ENCODE measurements at regions not wholly inside any gene's neighbourhood (a gene's known extent, or its start where the extent isn't known, plus 50 kb on each side); places are given as distances from the start of the nearest gene placed in this dataset.

DNA sequence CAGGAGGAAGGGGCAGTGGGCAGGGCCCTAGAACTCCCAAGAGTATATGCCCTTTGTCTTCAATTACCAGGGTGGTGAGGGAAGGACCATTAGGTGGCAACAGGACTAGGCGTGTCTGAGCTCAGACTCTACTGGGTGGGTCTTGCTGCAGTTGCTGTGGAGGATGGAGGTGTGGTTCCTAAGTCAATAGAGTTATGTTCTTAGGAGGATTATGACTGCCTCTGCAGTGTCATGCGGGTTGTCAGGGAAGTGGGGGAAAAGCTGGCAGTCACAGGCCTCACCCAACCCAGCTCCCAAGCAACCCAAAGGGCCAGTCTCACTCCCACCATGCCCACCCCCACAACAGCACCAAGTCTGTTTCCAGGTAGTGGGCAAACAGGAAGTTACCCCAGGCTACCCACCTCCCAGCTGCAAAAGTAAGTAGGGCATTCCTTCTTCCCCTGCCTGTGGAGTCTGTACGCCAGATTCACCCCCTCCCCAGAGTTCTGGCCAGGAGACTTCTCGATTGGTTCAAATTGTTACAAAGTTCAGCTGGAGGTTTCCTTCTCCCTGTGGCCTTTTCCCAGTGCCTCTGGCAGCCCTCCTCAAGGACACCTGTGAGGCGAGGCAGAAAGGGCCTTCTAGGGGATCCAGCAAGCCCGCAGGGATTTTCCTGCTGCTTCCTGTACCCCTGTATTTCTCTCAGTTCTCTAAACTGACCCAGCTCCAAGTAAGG, 145.3 kb downstream of the HINT1 start:
- H3K9me3 ChIP-seq: no peaks in the 10 kb centered on the region
- no peak for DNase-seq (ENCODE audit: low spot score in 2 of 2)
- no peaks in the 10 kb centered on the region for H3K36me3 ChIP-seq
- H3K27me3 ChIP-seq: no peaks in the 10 kb centered on the region
- intact Hi-C loops (cut with DNase I): no loop called here
- H3K4me1 ChIP-seq: no peaks in the 10 kb centered on the region
- H3K4me3 ChIP-seq: no peak overlapping the region
- TF ChIP-seq, protein P1, sequence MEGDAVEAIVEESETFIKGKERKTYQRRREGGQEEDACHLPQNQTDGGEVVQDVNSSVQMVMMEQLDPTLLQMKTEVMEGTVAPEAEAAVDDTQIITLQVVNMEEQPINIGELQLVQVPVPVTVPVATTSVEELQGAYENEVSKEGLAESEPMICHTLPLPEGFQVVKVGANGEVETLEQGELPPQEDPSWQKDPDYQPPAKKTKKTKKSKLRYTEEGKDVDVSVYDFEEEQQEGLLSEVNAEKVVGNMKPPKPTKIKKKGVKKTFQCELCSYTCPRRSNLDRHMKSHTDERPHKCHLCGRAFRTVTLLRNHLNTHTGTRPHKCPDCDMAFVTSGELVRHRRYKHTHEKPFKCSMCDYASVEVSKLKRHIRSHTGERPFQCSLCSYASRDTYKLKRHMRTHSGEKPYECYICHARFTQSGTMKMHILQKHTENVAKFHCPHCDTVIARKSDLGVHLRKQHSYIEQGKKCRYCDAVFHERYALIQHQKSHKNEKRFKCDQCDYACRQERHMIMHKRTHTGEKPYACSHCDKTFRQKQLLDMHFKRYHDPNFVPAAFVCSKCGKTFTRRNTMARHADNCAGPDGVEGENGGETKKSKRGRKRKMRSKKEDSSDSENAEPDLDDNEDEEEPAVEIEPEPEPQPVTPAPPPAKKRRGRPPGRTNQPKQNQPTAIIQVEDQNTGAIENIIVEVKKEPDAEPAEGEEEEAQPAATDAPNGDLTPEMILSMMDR (IDR thresholded peaks at IDR 0.05): no peak
- no peak overlapping the region for H3K27ac ChIP-seq

DNA sequence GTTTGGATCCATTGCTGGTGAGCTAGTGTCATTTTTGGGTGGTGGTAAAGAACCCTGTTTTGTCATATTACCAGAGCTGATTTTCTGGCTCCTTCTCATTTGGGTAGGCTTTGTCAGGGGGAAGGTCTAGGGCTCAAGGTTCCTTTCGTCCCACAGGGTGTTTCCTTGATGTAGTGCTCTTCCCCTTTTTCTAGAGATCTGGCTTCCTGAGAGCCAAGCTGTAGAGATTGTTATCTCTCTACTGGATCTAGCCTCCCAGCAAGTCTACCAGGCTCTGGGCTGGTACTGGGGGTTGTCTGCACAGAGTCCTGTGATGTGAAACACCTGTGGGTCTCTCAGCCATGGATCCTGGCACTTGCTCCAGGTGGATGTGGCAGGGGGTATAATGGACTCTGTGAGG, 145.9 kb downstream of the HINT1 start:
- Histone ChIP-seq H3K4me1 (no peaks in the 10 kb centered on the region), H3K36me3 (no peaks in the 10 kb centered on the region), H3K27ac (no peak overlapping the region), H3K9me3 (no peaks in the 10 kb centered on the region), H3K27me3 (no peaks in the 10 kb centered on the region), H3K4me3 (no peak overlapping the region)
- intact Hi-C loops (cut with DNase I): no loop called here
- TF ChIP-seq, protein P1 (IDR thresholded peaks at IDR 0.05): no peak
- DNase-seq (ENCODE audit: low spot score in 2 of 2): no peak

DNA sequence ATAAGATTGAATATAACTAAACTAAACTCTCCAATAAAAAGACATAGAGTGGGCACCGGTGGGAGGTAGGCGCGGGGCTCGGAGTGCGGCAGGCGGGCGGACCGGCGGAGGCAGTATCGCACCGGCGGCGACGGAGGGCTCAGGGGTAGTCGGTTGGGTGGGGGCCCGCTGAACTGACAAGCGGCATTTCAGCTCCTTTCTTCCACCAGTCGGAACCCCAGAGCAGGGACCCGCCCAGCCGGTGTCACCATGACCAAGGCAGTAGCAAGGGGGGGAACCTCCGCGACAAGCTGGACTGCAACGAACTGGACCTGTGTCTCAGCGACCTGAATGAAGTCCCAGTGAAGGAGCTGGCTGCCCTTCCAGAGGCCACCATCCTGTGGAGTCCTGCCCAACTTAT, 156.7 kb downstream of the HINT1 start:
- no peaks in the 10 kb centered on the region for H3K36me3 ChIP-seq
- no peaks in the 10 kb centered on the region for H3K9me3 ChIP-seq
- no peak for DNase-seq (ENCODE audit: low spot score in 2 of 2)
- H3K27ac ChIP-seq: no peak overlapping the region
- intact Hi-C loops (cut with DNase I): no loop called here
- H3K4me1 ChIP-seq: no peaks in the 10 kb centered on the region
- H3K4me3 ChIP-seq: no peak overlapping the region
- TF ChIP-seq, protein P1 (IDR thresholded peaks at IDR 0.05): no peak
- no peaks in the 10 kb centered on the region for H3K27me3 ChIP-seq

DNA sequence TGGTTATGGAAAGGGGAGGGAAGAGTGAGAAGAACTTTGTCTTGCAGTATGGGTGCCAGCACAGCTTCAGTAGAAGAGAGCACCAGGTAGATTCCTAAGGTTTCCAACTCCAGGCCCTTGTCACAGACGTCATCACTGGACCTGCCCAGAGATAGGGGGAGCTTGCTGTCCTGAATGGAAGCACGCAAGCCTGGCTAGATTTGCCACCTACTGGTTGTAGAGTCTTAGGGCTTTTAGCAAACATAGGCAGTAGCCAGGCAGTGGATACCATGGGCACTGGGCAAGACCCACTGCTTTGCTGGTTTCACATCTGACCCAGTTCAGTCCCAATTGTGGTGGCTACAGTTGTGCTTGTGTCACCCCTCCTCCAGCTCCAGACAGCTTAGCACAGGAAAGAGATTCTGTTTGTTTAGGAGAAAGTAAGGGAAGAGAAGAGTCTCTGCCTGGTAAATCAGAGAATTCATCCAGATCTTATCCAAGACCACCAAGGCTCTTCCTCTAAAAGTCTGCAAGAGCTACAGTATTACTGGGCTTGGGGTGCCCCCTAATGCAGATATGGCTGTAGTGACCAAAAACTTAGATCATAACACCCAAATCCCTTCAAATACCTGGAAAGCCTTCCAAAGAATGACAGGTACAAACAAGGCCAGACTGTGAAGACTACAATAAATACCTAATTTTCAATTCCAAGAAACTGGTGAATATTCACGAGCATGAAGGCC, 158.9 kb downstream of the HINT1 start:
- DNase-seq (ENCODE audit: low spot score in 2 of 2): no peak
- no peaks in the 10 kb centered on the region for H3K4me1 ChIP-seq
- H3K27ac ChIP-seq: no peak overlapping the region
- no peaks in the 10 kb centered on the region for H3K36me3 ChIP-seq
- no peak overlapping the region for H3K4me3 ChIP-seq
- TF ChIP-seq, protein P1 (IDR thresholded peaks at IDR 0.05): no peak
- intact Hi-C loops (cut with DNase I): no loop called here
- H3K9me3 ChIP-seq: no peaks in the 10 kb centered on the region
- no peaks in the 10 kb centered on the region for H3K27me3 ChIP-seq

DNA sequence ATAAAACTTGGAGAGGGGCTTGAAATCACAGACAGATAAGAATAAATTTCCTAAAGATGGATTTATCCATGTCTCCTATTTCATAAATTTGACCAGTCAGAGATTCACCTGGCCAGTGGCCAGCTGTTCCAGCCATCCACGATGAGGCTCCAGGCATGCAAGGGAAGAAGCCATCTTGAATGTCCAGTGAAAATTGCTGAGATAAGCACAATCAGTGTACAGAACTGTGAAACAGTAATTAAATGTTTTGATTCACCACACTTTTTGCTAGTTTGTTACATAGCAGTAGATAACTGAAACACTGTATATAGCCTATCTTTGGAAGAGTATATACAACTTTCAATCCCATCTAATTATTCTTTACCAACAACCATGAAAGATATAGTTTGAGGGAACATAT, 163.5 kb downstream of the HINT1 start:
- no peaks in the 10 kb centered on the region for H3K4me1 ChIP-seq
- H3K4me3 ChIP-seq: no peak overlapping the region
- no peaks in the 10 kb centered on the region for H3K36me3 ChIP-seq
- TF ChIP-seq, protein P1 (IDR thresholded peaks at IDR 0.05): no peak
- no peaks in the 10 kb centered on the region for H3K9me3 ChIP-seq
- intact Hi-C loops (cut with DNase I): no loop called here
- H3K27ac ChIP-seq: no peak overlapping the region
- DNase-seq (ENCODE audit: low spot score in 2 of 2): no peak
- H3K27me3 ChIP-seq: no peaks in the 10 kb centered on the region

Data from ascending aorta (tissue), 2 donors.